ENCODE measurements at regions not wholly inside any gene's neighbourhood (a gene's known extent, or its start where the extent isn't known, plus 50 kb on each side); places are given as distances from the start of the nearest gene placed in this dataset.
"Not testable (repeated sequence)": the region's sequence is repeated elsewhere in the genome, so short reads cannot be mapped to it uniquely, and the experiment has no call there.

DNA sequence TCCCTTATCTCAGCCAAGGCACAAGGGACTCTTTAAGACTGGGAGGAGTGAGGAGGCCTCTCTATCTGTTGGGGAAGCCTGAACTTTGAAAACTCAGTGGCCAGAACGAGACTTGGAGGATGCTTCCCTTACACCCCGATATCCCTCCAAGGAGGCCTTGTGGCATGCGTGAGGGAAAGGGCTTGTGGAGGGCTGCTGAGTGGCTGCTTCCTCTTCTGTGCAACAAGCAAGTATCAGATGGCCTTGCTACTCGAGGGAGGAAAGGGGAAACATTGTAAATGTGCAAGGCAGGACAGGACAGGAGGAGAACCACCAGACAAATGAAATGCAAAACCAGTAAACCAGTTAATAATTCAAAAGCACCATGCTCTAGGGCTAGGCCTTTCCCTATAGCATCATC lies 306.5 kb upstream of the MAP3K7 start:
- TF ChIP-seq, protein P1, sequence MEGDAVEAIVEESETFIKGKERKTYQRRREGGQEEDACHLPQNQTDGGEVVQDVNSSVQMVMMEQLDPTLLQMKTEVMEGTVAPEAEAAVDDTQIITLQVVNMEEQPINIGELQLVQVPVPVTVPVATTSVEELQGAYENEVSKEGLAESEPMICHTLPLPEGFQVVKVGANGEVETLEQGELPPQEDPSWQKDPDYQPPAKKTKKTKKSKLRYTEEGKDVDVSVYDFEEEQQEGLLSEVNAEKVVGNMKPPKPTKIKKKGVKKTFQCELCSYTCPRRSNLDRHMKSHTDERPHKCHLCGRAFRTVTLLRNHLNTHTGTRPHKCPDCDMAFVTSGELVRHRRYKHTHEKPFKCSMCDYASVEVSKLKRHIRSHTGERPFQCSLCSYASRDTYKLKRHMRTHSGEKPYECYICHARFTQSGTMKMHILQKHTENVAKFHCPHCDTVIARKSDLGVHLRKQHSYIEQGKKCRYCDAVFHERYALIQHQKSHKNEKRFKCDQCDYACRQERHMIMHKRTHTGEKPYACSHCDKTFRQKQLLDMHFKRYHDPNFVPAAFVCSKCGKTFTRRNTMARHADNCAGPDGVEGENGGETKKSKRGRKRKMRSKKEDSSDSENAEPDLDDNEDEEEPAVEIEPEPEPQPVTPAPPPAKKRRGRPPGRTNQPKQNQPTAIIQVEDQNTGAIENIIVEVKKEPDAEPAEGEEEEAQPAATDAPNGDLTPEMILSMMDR (conservative IDR thresholded peaks at IDR 0.05; ENCODE audit: low read length), result no peak
- H3K4me3 ChIP-seq (ENCODE audit: low read length), result no peak overlapping the region
- no peak for DNase-seq (ENCODE audit: low read depth)

DNA sequence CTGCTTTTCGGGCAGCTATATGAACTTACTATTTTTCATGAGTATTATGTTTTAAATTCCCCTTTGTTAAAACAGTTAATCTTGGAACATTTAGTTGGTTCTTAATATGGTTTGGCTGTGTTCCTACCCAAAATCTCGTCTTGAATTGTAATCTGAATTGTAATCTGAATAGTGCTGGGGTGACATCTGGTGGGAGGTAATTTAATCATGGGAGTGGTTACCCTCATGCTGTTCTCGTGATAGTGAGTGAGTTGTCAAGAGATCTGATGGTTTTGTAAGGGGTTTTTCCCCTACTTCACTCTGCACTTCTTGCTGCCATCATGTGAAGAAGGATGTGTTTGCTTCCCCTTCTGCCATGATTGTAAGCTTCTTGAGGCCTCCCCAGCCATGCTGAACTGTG lies 305.4 kb upstream of the MAP3K7 start:
- no peak overlapping the region for H3K4me3 ChIP-seq (ENCODE audit: low read length)
- no peak for DNase-seq (ENCODE audit: low read depth)
- TF ChIP-seq, protein P1 (conservative IDR thresholded peaks at IDR 0.05; ENCODE audit: low read length), result no peak

DNA sequence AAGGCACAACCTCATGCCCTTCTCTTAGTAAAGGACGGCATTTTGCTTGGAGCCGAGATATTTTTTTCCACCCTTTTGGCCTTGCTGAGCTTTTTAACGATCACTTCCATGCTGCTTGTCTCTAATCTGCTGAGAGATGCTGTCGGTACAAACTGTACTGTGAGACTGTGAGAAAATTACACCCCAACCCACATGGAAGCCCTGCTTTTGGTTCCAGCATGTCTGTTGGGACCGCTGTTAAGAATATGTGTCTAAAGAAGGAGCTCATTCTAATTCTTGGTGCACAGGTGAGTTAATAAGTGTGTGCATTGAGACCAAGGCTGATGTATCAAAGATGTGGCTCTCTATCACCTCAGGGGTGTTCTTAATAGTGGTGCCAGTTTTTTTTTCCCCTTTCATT lies 304.5 kb upstream of the MAP3K7 start:
- TF ChIP-seq, protein P1 (conservative IDR thresholded peaks at IDR 0.05; ENCODE audit: low read length), result no peak
- DNase-seq (ENCODE audit: low read depth), result no peak
- H3K4me3 ChIP-seq (ENCODE audit: low read length), result no peak overlapping the region

DNA sequence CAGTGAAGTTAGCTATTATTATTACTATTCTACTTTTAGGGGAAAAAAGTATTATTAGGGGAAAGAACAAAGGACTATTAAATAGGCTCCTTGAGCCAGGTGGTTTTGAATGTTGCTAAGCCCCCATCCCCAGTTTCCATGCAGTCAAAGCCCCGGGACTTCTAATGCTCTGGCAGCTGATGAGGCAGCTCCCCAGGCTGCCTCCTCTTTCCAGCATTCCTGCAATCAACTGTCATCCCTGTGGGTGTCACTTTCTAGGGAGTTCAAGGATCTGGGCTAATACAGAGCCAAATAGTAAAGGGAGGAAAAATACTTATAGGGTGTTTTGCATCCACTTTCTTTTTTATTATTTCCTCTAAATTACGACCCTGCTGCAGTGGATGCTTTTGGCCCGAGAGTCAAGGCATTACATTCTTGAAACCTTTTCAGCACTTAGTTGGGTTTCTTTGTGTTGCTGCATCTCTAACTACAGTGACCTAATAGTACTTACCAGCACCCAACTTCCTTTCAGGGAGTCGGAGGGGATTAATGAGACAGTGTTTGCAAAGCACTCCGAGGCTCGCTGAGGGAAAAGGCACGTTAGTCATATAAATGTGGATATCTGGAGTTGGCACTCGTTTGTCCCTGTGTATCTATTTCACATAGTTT lies 303.9 kb upstream of the MAP3K7 start:
- H3K4me3 ChIP-seq (ENCODE audit: low read length), result no peak overlapping the region
- DNase-seq (ENCODE audit: low read depth), result no peak
- TF ChIP-seq, protein P1 (conservative IDR thresholded peaks at IDR 0.05; ENCODE audit: low read length), result no peak

DNA sequence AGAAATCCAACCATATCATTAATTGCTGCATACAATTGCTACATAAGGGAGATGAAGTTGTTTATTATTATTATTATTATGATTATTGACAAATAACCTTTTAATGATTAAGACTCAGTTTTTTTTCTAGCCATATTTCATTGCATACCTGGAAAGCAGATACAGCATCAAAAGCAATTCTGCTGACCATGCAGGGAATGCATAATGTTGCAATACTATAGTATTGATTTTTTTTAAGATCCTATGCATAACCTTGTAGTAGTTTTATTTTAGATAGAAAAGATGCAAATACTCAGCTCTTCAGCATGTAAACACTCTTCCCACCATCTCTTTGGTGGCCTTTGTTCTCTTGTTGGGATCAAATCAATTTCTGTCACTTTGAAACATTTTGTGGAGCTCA lies 300.9 kb upstream of the MAP3K7 start:
- H3K4me3 ChIP-seq (ENCODE audit: low read length), result no peak overlapping the region
- DNase-seq (ENCODE audit: low read depth), result no peak
- TF ChIP-seq, protein P1 (conservative IDR thresholded peaks at IDR 0.05; ENCODE audit: low read length), result no peak

DNA sequence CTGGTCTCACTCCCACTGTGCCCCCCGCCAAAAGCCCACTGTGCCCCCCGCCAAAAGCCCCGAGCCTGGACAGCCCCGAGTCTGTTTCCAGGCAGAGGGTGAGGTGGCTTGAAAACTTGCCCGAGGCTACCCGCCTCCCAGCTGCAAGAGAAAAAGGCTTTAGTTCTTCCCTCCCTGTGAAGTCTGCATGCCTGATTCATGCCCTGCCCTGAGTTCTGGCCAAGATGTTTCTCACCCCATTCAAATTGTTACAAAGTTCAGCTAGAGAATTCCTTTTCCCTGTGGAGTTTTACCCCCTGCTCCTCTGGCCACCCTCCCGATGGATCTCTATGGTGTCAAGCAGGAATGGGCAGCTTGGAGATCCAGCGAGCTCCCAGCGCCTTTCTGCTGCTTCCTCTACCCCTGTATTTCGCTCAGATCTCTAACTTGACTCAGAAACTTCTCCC lies 298.8 kb upstream of the MAP3K7 start:
- DNase-seq (ENCODE audit: low read depth), result no peak
- TF ChIP-seq, protein P1 (conservative IDR thresholded peaks at IDR 0.05; ENCODE audit: low read length), result no peak
- no peak overlapping the region for H3K4me3 ChIP-seq (ENCODE audit: low read length)

DNA sequence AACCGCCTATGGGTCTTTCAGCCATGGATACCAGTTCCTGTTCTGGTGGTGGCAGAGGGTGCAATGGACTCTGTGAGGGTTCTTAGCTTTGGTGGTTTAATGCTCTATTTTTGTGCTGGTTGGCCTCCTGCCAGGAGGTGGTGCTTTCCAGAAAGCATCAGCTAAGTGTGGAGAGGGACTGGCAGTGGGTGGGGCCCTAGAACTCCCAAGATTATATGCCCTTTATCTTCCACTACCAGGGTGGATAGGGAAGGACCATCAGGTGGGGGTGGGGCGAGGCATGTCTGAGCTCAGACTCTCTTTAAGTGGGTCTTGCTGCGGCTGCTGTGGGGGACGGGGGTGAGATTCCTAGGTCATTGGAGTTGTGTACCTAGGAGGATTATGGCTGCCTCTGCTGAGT lies 298.3 kb upstream of the MAP3K7 start:
- DNase-seq (ENCODE audit: low read depth); H3K4me3 ChIP-seq (ENCODE audit: low read length): not testable (repeated sequence)

DNA sequence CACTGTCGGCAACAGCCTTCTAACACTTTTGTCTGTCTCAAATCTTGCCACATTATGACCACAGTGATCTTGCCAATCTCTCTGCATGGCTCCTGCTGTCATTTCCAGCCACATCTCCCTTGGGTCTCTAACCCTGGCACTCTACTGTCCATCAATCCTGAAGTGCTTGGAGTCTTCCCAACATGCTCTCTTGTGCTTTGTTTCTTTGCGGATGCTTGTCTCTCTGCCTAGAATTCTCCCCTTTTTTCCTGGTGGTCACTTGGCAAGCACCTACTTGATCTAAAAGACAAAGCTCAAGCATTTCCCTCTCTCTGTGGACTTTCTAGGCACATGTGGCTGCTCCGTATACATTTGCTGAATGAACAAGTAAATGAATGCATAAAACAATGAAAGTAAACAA lies 290.7 kb upstream of the MAP3K7 start:
- H3K4me3 ChIP-seq (ENCODE audit: low read length), result no peak overlapping the region
- TF ChIP-seq, protein P1 (conservative IDR thresholded peaks at IDR 0.05; ENCODE audit: low read length), result no peak
- DNase-seq (ENCODE audit: low read depth), result no peak
